ENCODE measurements at regions not wholly inside any gene's neighbourhood (a gene's known extent, or its start where the extent isn't known, plus 50 kb on each side); places are given as distances from the start of the nearest gene placed in this dataset.

GRCh38 chr3:159766563-159767185 is 222.0 kb upstream of the IL12A start:
- Mint-ChIP-seq H3K9me3 (no peaks in the 10 kb centered on the region), H3K27me3 (peaks cover 54% of the 10 kb centered on the region), H3K4me3 (no peak overlapping the region), H3K27ac (no peak overlapping the region), H3K4me1 (ENCODE audit: low read depth) (peaks cover 21% of the 10 kb centered on the region), H3K36me3 (ENCODE audit: low read depth) (no peaks in the 10 kb centered on the region)

GRCh38 chr3:159770998-159771397 is 217.6 kb upstream of the IL12A start:
- Mint-ChIP-seq H3K36me3 (ENCODE audit: low read depth) (no peaks in the 10 kb centered on the region), H3K4me3 (no peak overlapping the region), H3K27ac (no peak overlapping the region), H3K27me3 (peaks cover 40% of the 10 kb centered on the region), H3K4me1 (ENCODE audit: low read depth) (peaks cover under 1% of the 10 kb centered on the region), H3K9me3 (no peaks in the 10 kb centered on the region)

- Mint-ChIP-seq H3K4me3 (no peak overlapping the region), H3K27ac (no peak overlapping the region)
These were observed 216.6 kb upstream of the IL12A start for GRCh38 chr3:159771865-159772611.

GRCh38 chr3:159773706-159774105 is 214.9 kb upstream of the IL12A start:
- Mint-ChIP-seq H3K9me3 (no peaks in the 10 kb centered on the region), H3K36me3 (ENCODE audit: low read depth) (no peaks in the 10 kb centered on the region), H3K27me3 (peaks cover 16% of the 10 kb centered on the region), H3K27ac (no peak overlapping the region), H3K4me1 (ENCODE audit: low read depth) (no peaks in the 10 kb centered on the region), H3K4me3 (no peak overlapping the region)

More at GRCh38 chr3:159771865-159772611, 216.6 kb upstream of the IL12A start:
- Mint-ChIP-seq H3K9me3 (no peaks in the 10 kb centered on the region), H3K4me1 (ENCODE audit: low read depth) (no peaks in the 10 kb centered on the region), H3K36me3 (ENCODE audit: low read depth) (no peaks in the 10 kb centered on the region), H3K27me3 (peaks cover 30% of the 10 kb centered on the region)

GRCh38 chr3:159775372-159775961 is 213.2 kb upstream of the IL12A start:
- no peaks in the 10 kb centered on the region for H3K9me3 Mint-ChIP-seq
- peaks cover 20% of the 10 kb centered on the region for H3K27me3 Mint-ChIP-seq
- H3K36me3 Mint-ChIP-seq (ENCODE audit: low read depth): no peaks in the 10 kb centered on the region
- H3K27ac Mint-ChIP-seq: no peak overlapping the region
- no peaks in the 10 kb centered on the region for H3K4me1 Mint-ChIP-seq (ENCODE audit: low read depth)
- no peak overlapping the region for H3K4me3 Mint-ChIP-seq

GRCh38 chr3:159776779-159777178 is 211.9 kb upstream of the IL12A start:
- Mint-ChIP-seq H3K9me3 (no peaks in the 10 kb centered on the region), H3K36me3 (ENCODE audit: low read depth) (no peaks in the 10 kb centered on the region)

GRCh38 chr3:159779883-159780282 is 208.8 kb upstream of the IL12A start:
- Mint-ChIP-seq H3K27me3 (peaks cover 4% of the 10 kb centered on the region), H3K4me3 (no peak overlapping the region), H3K36me3 (ENCODE audit: low read depth) (no peaks in the 10 kb centered on the region), H3K4me1 (ENCODE audit: low read depth) (no peaks in the 10 kb centered on the region), H3K9me3 (no peaks in the 10 kb centered on the region), H3K27ac (no peak overlapping the region)

More at GRCh38 chr3:159776779-159777178, 211.9 kb upstream of the IL12A start:
- Mint-ChIP-seq H3K27me3 (peaks cover 19% of the 10 kb centered on the region), H3K27ac (no peak overlapping the region), H3K4me1 (ENCODE audit: low read depth) (no peaks in the 10 kb centered on the region), H3K4me3 (no peak overlapping the region)

- Mint-ChIP-seq H3K27ac (no peak overlapping the region), H3K4me1 (ENCODE audit: low read depth) (no peaks in the 10 kb centered on the region), H3K4me3 (no peak overlapping the region), H3K9me3 (no peaks in the 10 kb centered on the region), H3K27me3 (peaks cover 8% of the 10 kb centered on the region), H3K36me3 (ENCODE audit: low read depth) (no peaks in the 10 kb centered on the region)
These were observed 206.8 kb upstream of the IL12A start for GRCh38 chr3:159781867-159782266.

- H3K9me3 Mint-ChIP-seq: no peaks in the 10 kb centered on the region
- no peaks in the 10 kb centered on the region for H3K4me1 Mint-ChIP-seq (ENCODE audit: low read depth)
- H3K36me3 Mint-ChIP-seq (ENCODE audit: low read depth): no peaks in the 10 kb centered on the region
- H3K27ac Mint-ChIP-seq: no peak overlapping the region
- peaks cover 11% of the 10 kb centered on the region for H3K27me3 Mint-ChIP-seq
- no peak overlapping the region for H3K4me3 Mint-ChIP-seq
These were observed 205.8 kb upstream of the IL12A start for GRCh38 chr3:159782724-159783421.

- Mint-ChIP-seq H3K27ac (no peak overlapping the region), H3K9me3 (no peaks in the 10 kb centered on the region), H3K27me3 (peaks cover 8% of the 10 kb centered on the region), H3K36me3 (ENCODE audit: low read depth) (no peaks in the 10 kb centered on the region), H3K4me1 (ENCODE audit: low read depth) (no peaks in the 10 kb centered on the region), H3K4me3 (no peak overlapping the region)
These were observed 204.6 kb upstream of the IL12A start for GRCh38 chr3:159783780-159784742.

GRCh38 chr3:159785273-159785708 is 203.3 kb upstream of the IL12A start:
- Mint-ChIP-seq H3K9me3 (no peaks in the 10 kb centered on the region), H3K4me1 (ENCODE audit: low read depth) (no peaks in the 10 kb centered on the region), H3K36me3 (ENCODE audit: low read depth) (no peaks in the 10 kb centered on the region), H3K27me3 (peaks cover 8% of the 10 kb centered on the region), H3K27ac (no peak overlapping the region), H3K4me3 (no peak overlapping the region)

- Mint-ChIP-seq H3K27me3 (peaks cover 8% of the 10 kb centered on the region), H3K9me3 (no peaks in the 10 kb centered on the region), H3K4me3 (no peak overlapping the region), H3K36me3 (ENCODE audit: low read depth) (no peaks in the 10 kb centered on the region), H3K27ac (no peak overlapping the region), H3K4me1 (ENCODE audit: low read depth) (no peaks in the 10 kb centered on the region)
These were observed 202.0 kb upstream of the IL12A start for GRCh38 chr3:159786489-159787177.

- H3K9me3 Mint-ChIP-seq: no peaks in the 10 kb centered on the region
- H3K27ac Mint-ChIP-seq: no peak overlapping the region
- H3K4me3 Mint-ChIP-seq: no peak overlapping the region
- H3K4me1 Mint-ChIP-seq (ENCODE audit: low read depth): no peaks in the 10 kb centered on the region
- H3K27me3 Mint-ChIP-seq: peaks cover 8% of the 10 kb centered on the region
- no peaks in the 10 kb centered on the region for H3K36me3 Mint-ChIP-seq (ENCODE audit: low read depth)
These were observed 201.5 kb upstream of the IL12A start for GRCh38 chr3:159787178-159787574.

GRCh38 chr3:159787794-159788205 is 200.8 kb upstream of the IL12A start:
- Mint-ChIP-seq H3K4me3 (no peak overlapping the region), H3K36me3 (ENCODE audit: low read depth) (no peaks in the 10 kb centered on the region), H3K4me1 (ENCODE audit: low read depth) (no peaks in the 10 kb centered on the region), H3K27ac (no peak overlapping the region), H3K9me3 (no peaks in the 10 kb centered on the region), H3K27me3 (peaks cover 8% of the 10 kb centered on the region)
